ENCODE measurements at regions not wholly inside any gene's neighbourhood (a gene's known extent, or its start where the extent isn't known, plus 50 kb on each side); places are given as distances from the start of the nearest gene placed in this dataset.

GRCh38 chr10:85542152-85542551 is 824.4 kb downstream of the GRID1 start:
- H3K27ac ChIP-seq (ENCODE audit: low read depth in 1 of 2, low read length in 2 of 2) = no peak overlapping the region
- H3K4me3 Mint-ChIP-seq = no peak overlapping the region
- 61% methylated on average over 4 of the region's 6 CpGs for WGBS (ENCODE audit: insufficient coverage)
- H3K27me3 Mint-ChIP-seq (ENCODE audit: low read depth in 3 of 3) = no peaks in the 10 kb centered on the region
- no peak overlapping the region for H3K4me3 ChIP-seq (replicated peaks in 1 of 3; ENCODE audit: low read depth in 2 of 3, low read length in 3 of 3)
- peaks cover 0 to 4% (median 0%) of the 10 kb centered on the region in 7 donors for H3K9me3 Mint-ChIP-seq
- H3K36me3 ChIP-seq (replicated peaks in 1 of 2; ENCODE audit: control insufficient read depth in 1 of 2, insufficient read depth in 2 of 2, low read length in 2 of 2) = no peaks in the 10 kb centered on the region
- no peak overlapping the region for H2AFZ ChIP-seq (ENCODE audit: insufficient read depth, low read depth, low read length, poor library complexity, severe bottlenecking)
- no peaks in the 10 kb centered on the region for H3K79me2 ChIP-seq (ENCODE audit: insufficient read depth, low read length)
- H3K4me1 ChIP-seq (ENCODE audit: control insufficient read depth in 1 of 2, insufficient read depth in 2 of 2, low read length in 2 of 2) = no peaks in the 10 kb centered on the region
- H4K20me1 ChIP-seq (ENCODE audit: insufficient read depth, low read length) = no peaks in the 10 kb centered on the region
- no peaks in the 10 kb centered on the region for H3K9me3 ChIP-seq (replicated peaks in 1 of 2; ENCODE audit: control insufficient read depth in 1 of 2, insufficient read depth in 1 of 2, low read length in 2 of 2)
- no peak for DNase-seq
- no peaks in the 10 kb centered on the region for H3K27me3 ChIP-seq (ENCODE audit: control insufficient read depth in 2 of 2, insufficient read depth in 2 of 2, low read length in 2 of 2)
- no peak overlapping the region for H3K27ac Mint-ChIP-seq
- no peak overlapping the region for H3K9ac ChIP-seq (ENCODE audit: insufficient read depth, low read length, poor library complexity, severe bottlenecking)
- no peaks in the 10 kb centered on the region for H3K36me3 Mint-ChIP-seq
- TF ChIP-seq CTCF (IDR thresholded peaks at IDR 0.05) = no peak
- no peaks in the 10 kb centered on the region for H3K4me1 Mint-ChIP-seq
- intact Hi-C loops (cut with micrococcal nuclease) = no loop called here
- H3K4me2 ChIP-seq (replicated peaks; ENCODE audit: extremely low read depth, low read length, poor library complexity, severe bottlenecking) = no peak overlapping the region

GRCh38 chr10:85542936-85543730 is 823.5 kb downstream of the GRID1 start:
- H3K4me1 Mint-ChIP-seq = no peaks in the 10 kb centered on the region
- no peak for TF ChIP-seq CTCF (IDR thresholded peaks at IDR 0.05)
- Histone ChIP-seq H2AFZ (ENCODE audit: insufficient read depth, low read depth, low read length, poor library complexity, severe bottlenecking) (no peak overlapping the region), H3K4me2 (replicated peaks; ENCODE audit: extremely low read depth, low read length, poor library complexity, severe bottlenecking) (no peak overlapping the region), H3K4me3 (replicated peaks in 1 of 3; ENCODE audit: low read depth in 2 of 3, low read length in 3 of 3) (no peak overlapping the region), H4K20me1 (ENCODE audit: insufficient read depth, low read length) (no peaks in the 10 kb centered on the region), H3K9me3 (replicated peaks in 1 of 2; ENCODE audit: control insufficient read depth in 1 of 2, insufficient read depth in 1 of 2, low read length in 2 of 2) (no peaks in the 10 kb centered on the region), H3K4me1 (ENCODE audit: control insufficient read depth in 1 of 2, insufficient read depth in 2 of 2, low read length in 2 of 2) (no peaks in the 10 kb centered on the region), H3K79me2 (ENCODE audit: insufficient read depth, low read length) (no peaks in the 10 kb centered on the region), H3K9ac (ENCODE audit: insufficient read depth, low read length, poor library complexity, severe bottlenecking) (no peak overlapping the region), H3K27me3 (ENCODE audit: control insufficient read depth in 2 of 2, insufficient read depth in 2 of 2, low read length in 2 of 2) (no peaks in the 10 kb centered on the region), H3K27ac (ENCODE audit: low read depth in 1 of 2, low read length in 2 of 2) (no peak overlapping the region), H3K36me3 (replicated peaks in 1 of 2; ENCODE audit: control insufficient read depth in 1 of 2, insufficient read depth in 2 of 2, low read length in 2 of 2) (no peaks in the 10 kb centered on the region)
- intact Hi-C loops (cut with micrococcal nuclease) = no loop called here
- DNase-seq = no peak
- 100% methylated on average over 2 of the region's 6 CpGs for WGBS (ENCODE audit: insufficient coverage)
- H3K27ac Mint-ChIP-seq = no peak overlapping the region
- H3K36me3 Mint-ChIP-seq = no peaks in the 10 kb centered on the region
- H3K4me3 Mint-ChIP-seq = no peak overlapping the region
- H3K9me3 Mint-ChIP-seq = peaks cover 0 to 4% (median 0%) of the 10 kb centered on the region in 7 donors
- H3K27me3 Mint-ChIP-seq (ENCODE audit: low read depth in 3 of 3) = no peaks in the 10 kb centered on the region
